ENCODE measurements at regions not wholly inside any gene's neighbourhood (a gene's known extent, or its start where the extent isn't known, plus 50 kb on each side); places are given as distances from the start of the nearest gene placed in this dataset.
"Not testable (repeated sequence)": the region's sequence is repeated elsewhere in the genome, so short reads cannot be mapped to it uniquely, and the experiment has no call there.

DNA sequence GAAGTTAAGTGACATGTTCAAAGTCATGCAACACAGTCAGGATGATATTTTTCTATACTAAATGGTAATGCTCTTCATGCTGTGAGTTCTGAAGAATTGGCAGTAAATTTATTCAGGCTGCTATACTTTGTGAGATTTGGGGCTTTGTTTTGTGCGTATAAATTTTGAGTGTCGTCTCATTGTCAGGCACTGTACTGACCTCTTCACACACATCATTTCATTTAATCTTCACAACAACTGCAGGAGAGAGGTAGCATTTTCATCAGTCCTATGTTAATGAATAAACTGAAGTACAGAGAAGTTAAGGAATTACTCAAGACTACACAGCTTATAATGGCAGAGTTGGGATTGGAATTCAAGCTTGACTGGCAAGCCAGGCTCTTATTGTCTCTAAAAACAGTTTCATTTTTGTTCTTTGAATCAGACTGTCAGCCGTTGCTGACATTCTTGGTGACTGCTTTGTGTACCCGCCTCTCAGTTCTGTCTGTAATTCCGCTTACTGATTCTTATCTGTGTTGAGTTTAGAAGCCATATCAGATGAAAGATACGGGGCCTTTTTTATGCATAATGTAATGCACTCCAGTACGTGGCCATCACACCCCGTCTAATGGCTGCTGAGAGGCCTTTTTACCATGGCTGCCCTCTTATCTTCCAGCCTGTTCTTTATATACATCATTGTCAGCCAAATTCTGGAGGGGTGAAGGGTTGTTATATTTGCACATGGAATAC is 274.9 kb downstream of the UTRN start:
- Histone ChIP-seq H3K36me3 (ENCODE audit: insufficient read depth, low read length) (no peaks in the 10 kb centered on the region), H3K9ac (ENCODE audit: insufficient read length) (no peak overlapping the region), H3K4me3 (no peak overlapping the region), H3K9me3 (ENCODE audit: low read depth, low read length) (no peaks in the 10 kb centered on the region), H3K27ac (no peak overlapping the region)
- TF ChIP-seq POLR2AphosphoS5 (IDR thresholded peaks at IDR 0.05; ENCODE audit: borderline replicate concordance, low read depth, low read length) (no peak), EZH2 (IDR thresholded peaks at IDR 0.05) (no peak), FOXP2 (optimal IDR thresholded peaks at IDR 0.05; ENCODE audit: control extremely low read depth, extremely low read length, insufficient read depth) (no peak)
- DNase-seq (ENCODE audit: low read depth, low spot score), result no peak

DNA sequence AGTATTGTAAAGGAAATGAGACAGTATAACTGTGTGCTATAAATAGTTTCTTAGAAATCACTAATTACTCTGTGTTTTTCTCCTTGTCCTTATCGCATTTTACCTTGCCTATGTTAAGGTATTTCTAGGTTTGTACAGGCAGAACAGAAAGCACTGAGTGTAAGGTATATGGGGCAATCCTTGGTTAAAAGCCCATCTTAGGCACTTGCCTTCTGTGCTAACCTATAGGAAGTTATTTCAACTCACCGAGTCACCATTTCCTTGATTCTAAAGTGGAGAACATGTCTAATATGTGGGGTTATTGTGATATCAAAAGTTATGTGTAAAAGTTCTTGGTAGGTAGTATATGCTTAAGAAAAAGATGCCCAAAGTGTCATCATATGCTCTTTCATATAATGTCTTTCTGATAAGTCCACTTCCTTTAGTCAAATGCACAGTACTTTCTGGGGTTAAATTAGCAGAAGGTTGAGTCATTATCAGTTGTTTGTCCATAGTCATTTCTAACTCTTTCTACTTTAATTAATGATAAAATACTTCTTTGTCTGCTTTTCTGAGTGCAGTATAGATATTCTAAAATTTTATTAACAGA is 276.4 kb downstream of the UTRN start:
- Histone ChIP-seq H3K9me3 (ENCODE audit: low read depth, low read length) (no peaks in the 10 kb centered on the region), H3K4me3 (no peak overlapping the region), H3K36me3 (ENCODE audit: insufficient read depth, low read length) (no peaks in the 10 kb centered on the region), H3K27ac (no peak overlapping the region), H3K9ac (ENCODE audit: insufficient read length) (no peak overlapping the region)
- TF ChIP-seq FOXP2 (optimal IDR thresholded peaks at IDR 0.05; ENCODE audit: control extremely low read depth, extremely low read length, insufficient read depth) (no peak), POLR2AphosphoS5 (IDR thresholded peaks at IDR 0.05; ENCODE audit: borderline replicate concordance, low read depth, low read length) (no peak)
- no peak for DNase-seq (ENCODE audit: low read depth, low spot score)

DNA sequence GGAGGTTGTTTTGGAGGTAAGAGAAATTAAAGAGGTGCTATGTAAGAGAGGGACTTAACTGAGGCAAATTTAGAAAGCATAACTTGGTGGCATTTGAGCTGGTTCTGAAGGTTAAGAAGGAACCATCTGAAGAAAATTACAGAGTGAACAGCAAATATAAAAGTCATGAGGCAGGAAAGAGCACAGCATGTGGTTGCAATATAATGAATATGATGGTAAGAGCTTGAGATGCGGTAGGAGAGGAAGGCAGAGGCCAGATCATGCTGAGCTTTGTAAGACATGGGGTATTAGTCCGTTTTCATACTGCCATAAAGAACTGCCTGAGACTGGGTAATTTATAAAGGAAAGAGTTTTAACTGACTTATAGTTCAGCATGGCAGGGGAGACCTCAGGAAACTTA is 279.1 kb downstream of the UTRN start:
- TF ChIP-seq POLR2AphosphoS5 (IDR thresholded peaks at IDR 0.05; ENCODE audit: borderline replicate concordance, low read depth, low read length) (no peak), EZH2 (IDR thresholded peaks at IDR 0.05) (no peak), FOXP2 (optimal IDR thresholded peaks at IDR 0.05; ENCODE audit: control extremely low read depth, extremely low read length, insufficient read depth) (no peak)
- Histone ChIP-seq H3K9me3 (ENCODE audit: low read depth, low read length) (no peaks in the 10 kb centered on the region), H3K4me3 (peak overlapping the region; percentile 2; the same call in 1 of the 2 replicates), H3K27ac (no peak overlapping the region), H3K36me3 (ENCODE audit: insufficient read depth, low read length) (no peaks in the 10 kb centered on the region), H3K9ac (ENCODE audit: insufficient read length) (no peak overlapping the region)
- peak; percentile 77 for DNase-seq (ENCODE audit: low read depth, low spot score)

DNA sequence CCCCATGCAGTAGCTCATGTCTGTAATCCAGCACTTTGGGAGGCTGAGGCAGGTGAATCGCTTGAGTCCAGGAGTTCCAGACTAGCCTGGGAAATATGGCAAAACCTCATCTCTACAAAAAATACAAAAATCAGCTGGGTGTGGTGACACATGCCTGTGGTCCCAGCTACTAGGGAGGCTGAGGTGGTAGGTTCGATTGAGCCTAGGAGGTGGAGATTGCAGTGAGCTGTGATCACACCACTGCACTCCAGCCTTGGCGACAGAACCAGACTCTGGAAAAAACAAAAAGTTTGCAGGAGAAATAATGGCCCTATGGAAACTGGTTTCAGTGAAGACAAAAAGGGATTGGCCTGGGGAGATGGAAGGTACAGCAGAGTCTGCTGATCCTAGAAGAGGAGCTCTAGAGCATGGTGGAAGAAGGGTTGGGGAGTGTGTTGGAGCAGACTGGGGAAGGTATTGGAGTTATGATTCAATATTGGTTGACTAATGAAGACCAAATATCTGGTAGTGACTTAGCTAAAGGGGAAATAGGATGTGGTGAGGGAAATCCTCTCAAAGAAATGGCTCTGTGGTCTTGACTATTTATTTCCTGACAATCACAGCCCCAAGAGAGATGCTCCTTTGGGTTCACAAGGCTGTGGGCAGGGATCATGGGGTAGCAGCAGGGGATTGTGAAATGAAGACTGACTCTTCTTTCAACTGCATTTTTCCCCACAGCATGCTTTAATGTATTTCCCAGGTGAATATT is 281.9 kb downstream of the UTRN start:
- H3K9me3 ChIP-seq (ENCODE audit: low read depth, low read length), result no peaks in the 10 kb centered on the region
- no peak overlapping the region for H3K27ac ChIP-seq
- no peak for TF ChIP-seq POLR2AphosphoS5 (IDR thresholded peaks at IDR 0.05; ENCODE audit: borderline replicate concordance, low read depth, low read length)
- no peak for TF ChIP-seq FOXP2 (optimal IDR thresholded peaks at IDR 0.05; ENCODE audit: control extremely low read depth, extremely low read length, insufficient read depth)
- no peak for TF ChIP-seq EZH2 (IDR thresholded peaks at IDR 0.05)
- no peaks in the 10 kb centered on the region for H3K36me3 ChIP-seq (ENCODE audit: insufficient read depth, low read length)
- H3K4me3 ChIP-seq, result no peak overlapping the region
- no peak overlapping the region for H3K9ac ChIP-seq (ENCODE audit: insufficient read length)
- DNase-seq (ENCODE audit: low read depth, low spot score), result no peak

DNA sequence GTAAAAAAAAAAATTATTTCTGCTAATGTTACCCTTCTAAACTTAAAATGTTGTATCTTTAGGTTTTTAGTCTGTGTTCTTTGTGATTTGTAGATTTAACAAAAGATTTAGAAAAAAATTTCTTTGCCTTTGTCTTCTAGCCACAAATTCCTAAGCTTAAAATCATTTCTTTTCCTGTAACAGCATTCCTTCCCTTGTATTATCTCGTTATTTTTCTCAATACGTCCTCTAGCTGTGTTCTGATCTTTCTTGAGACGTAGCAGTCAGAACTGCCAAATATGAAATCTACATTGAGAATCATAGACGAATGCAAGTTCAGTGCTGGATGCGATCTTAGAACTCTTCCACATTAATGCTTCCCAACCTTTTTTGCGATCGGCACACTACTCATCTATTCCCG is 283.1 kb downstream of the UTRN start:
- TF ChIP-seq FOXP2 (optimal IDR thresholded peaks at IDR 0.05; ENCODE audit: control extremely low read depth, extremely low read length, insufficient read depth) (no peak), POLR2AphosphoS5 (IDR thresholded peaks at IDR 0.05; ENCODE audit: borderline replicate concordance, low read depth, low read length) (no peak), EZH2 (IDR thresholded peaks at IDR 0.05) (no peak)
- no peak for DNase-seq (ENCODE audit: low read depth, low spot score)
- no peaks in the 10 kb centered on the region for H3K36me3 ChIP-seq (ENCODE audit: insufficient read depth, low read length)
- no peak overlapping the region for H3K9ac ChIP-seq (ENCODE audit: insufficient read length)
- H3K9me3 ChIP-seq (ENCODE audit: low read depth, low read length), result no peaks in the 10 kb centered on the region
- H3K4me3 ChIP-seq, result no peak overlapping the region
- no peak overlapping the region for H3K27ac ChIP-seq

DNA sequence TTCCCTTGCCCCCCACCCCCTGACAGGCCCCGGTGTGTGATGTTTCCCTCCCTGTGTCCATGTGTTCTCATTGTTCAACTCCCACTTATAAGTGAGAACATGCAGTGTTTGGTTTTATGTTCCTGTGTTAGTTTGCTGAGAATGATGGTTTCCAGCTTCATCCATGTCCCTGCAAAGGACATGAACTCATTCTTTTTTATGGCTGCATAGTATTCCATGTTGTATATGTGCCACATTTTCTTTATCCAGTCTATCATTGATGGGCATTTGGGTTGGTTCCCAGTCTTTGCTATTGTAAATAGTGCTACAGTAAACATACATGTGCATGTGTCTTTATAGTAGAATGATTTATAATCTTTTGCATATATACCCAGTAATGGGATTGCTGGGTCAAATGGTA is 287.4 kb downstream of the UTRN start:
- H3K4me3 ChIP-seq; H3K9me3 ChIP-seq (ENCODE audit: low read depth, low read length); H3K9ac ChIP-seq (ENCODE audit: insufficient read length); H3K27ac ChIP-seq; H3K36me3 ChIP-seq (ENCODE audit: insufficient read depth, low read length); DNase-seq (ENCODE audit: low read depth, low spot score): not testable (repeated sequence)

DNA sequence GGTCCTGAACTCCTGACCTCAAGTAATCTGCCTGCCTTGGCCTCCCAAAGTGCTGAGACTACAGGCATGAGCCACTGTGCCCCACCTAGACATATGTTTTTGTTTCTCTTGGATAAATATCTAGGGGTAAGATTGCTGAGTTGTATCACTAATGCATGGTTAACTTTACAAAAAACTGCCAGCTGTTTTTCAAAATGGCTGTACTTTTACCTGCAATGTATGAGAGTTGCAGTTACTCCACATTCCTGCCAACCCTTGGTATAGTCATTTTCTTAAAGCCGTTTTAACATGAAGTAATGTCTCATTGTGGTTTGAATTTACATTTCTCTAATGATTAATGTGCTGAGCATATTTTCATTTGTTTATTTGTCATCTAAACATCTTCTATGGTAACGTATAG is 289.7 kb downstream of the UTRN start:
- H3K27ac ChIP-seq, result no peak overlapping the region

DNA sequence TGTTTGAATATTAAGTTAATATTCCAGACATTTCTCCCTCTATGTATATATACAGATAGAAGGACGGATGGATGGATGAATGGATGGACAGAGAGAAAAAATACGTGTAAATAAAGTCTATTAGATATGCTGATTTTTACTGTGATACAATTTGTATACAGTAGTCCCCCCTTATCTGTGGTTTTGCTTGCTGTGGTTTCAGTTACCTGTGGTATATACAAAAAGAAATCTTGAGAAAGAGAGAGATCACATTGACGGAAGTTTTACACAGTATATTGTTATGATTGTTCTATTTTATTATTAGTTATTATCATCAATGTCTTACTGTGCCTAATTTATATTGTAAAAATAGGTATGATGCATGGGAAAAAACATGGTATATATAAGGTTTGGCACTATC is 290.2 kb downstream of the UTRN start:
- TF ChIP-seq FOXP2 (optimal IDR thresholded peaks at IDR 0.05; ENCODE audit: control extremely low read depth, extremely low read length, insufficient read depth), result no peak
- TF ChIP-seq EZH2 (IDR thresholded peaks at IDR 0.05), result no peak
- no peak for TF ChIP-seq POLR2AphosphoS5 (IDR thresholded peaks at IDR 0.05; ENCODE audit: borderline replicate concordance, low read depth, low read length)
- no peak for DNase-seq (ENCODE audit: low read depth, low spot score)
- Histone ChIP-seq H3K9ac (ENCODE audit: insufficient read length) (no peak overlapping the region), H3K36me3 (ENCODE audit: insufficient read depth, low read length) (no peaks in the 10 kb centered on the region), H3K27ac (no peak overlapping the region), H3K4me3 (no peak overlapping the region), H3K9me3 (ENCODE audit: low read depth, low read length) (no peaks in the 10 kb centered on the region)

More for the DNA sequence above, 289.7 kb downstream of the UTRN start:
- H3K9me3 ChIP-seq (ENCODE audit: low read depth, low read length), result no peaks in the 10 kb centered on the region
- no peaks in the 10 kb centered on the region for H3K36me3 ChIP-seq (ENCODE audit: insufficient read depth, low read length)
- no peak overlapping the region for H3K9ac ChIP-seq (ENCODE audit: insufficient read length)
- no peak overlapping the region for H3K4me3 ChIP-seq
- no peak for DNase-seq (ENCODE audit: low read depth, low spot score)
- no peak for TF ChIP-seq POLR2AphosphoS5 (IDR thresholded peaks at IDR 0.05; ENCODE audit: borderline replicate concordance, low read depth, low read length)
- no peak for TF ChIP-seq FOXP2 (optimal IDR thresholded peaks at IDR 0.05; ENCODE audit: control extremely low read depth, extremely low read length, insufficient read depth)
- no peak for TF ChIP-seq EZH2 (IDR thresholded peaks at IDR 0.05)

Measured in SK-N-MC (cell line).